Loucy (cell line): ENCODE measurements at regions not wholly inside any gene's neighbourhood (a gene's known extent, or its start where the extent isn't known, plus 50 kb on each side); places are given as distances from the start of the nearest gene placed in this dataset.

Source experiments
- H2AFZ ChIP-seq: fragments of 200-600 bp; sonication (generic); 2 replicates; pipeline ENCODE4 v1.6.0; 2016; ENCODE audit warnings: antibody characterized with exemption, mild to moderate bottlenecking, low read length, moderate library complexity
- H3F3A ChIP-seq: fragments of 200-600 bp; 2 replicates; pipeline ENCODE4 v1.6.0; 2016; ENCODE audit warnings: antibody characterized with exemption, low read depth, mild to moderate bottlenecking
- H3K27me3 ChIP-seq: fragments of 200-600 bp; sonication (generic); 2 replicates; pipeline ENCODE4 v1.6.1; 2014; ENCODE audit warnings: low read length, mild to moderate bottlenecking; ENCODE audit not compliant: insufficient read depth, poor library complexity, severe bottlenecking
- H3K36me3 ChIP-seq: fragments of 200-600 bp; sonication (generic); 2 replicates; pipeline ENCODE4 v1.6.1; 2016; ENCODE audit warnings: low read length; ENCODE audit not compliant: insufficient read depth
- H3K4me1 ChIP-seq: fragments of 200-600 bp; sonication (generic); 2 replicates; pipeline ENCODE4 v1.5.1; 2014; ENCODE audit warnings: low read length, mild to moderate bottlenecking; ENCODE audit not compliant: insufficient read depth, poor library complexity, severe bottlenecking
- H3K4me2 ChIP-seq: fragments of 200-600 bp; sonication (generic); 2 replicates; pipeline ENCODE4 v1.6.0; 2014; ENCODE audit warnings: antibody characterized with exemption, low read length, low read depth, mild to moderate bottlenecking; ENCODE audit not compliant: poor library complexity, severe bottlenecking
- H3K4me3 ChIP-seq: fragments of 200-600 bp; sonication (generic); 2 replicates; pipeline ENCODE4 v1.5.1; 2014; ENCODE audit warnings: low read length, mild to moderate bottlenecking, mixed read lengths; ENCODE audit not compliant: poor library complexity, severe bottlenecking
- H3K79me2 ChIP-seq: fragments of 200-600 bp; sonication (generic); 2 replicates; pipeline ENCODE4 v1.6.1; 2014; ENCODE audit warnings: low read length; ENCODE audit not compliant: insufficient read depth
- H3K9ac ChIP-seq: fragments of 200-600 bp; sonication (generic); 2 replicates; pipeline ENCODE4 v1.6.0; 2014; ENCODE audit warnings: mild to moderate bottlenecking, low read depth, low read length, moderate library complexity; ENCODE audit not compliant: poor library complexity, severe bottlenecking
- H3K9me2 ChIP-seq: fragments of 200-600 bp; sonication (generic); replicated peaks from 2 replicates; pipeline ENCODE4 v1.6.1; 2016; ENCODE audit warnings: low read depth, low read length, mixed read lengths
- H3K9me3 ChIP-seq: fragments of 200-600 bp; sonication (generic); 2 replicates; pipeline ENCODE4 v1.6.1; 2014; ENCODE audit warnings: mild to moderate bottlenecking, antibody characterized with exemption, low read length, low read depth; ENCODE audit not compliant: insufficient read depth
- H4K20me1 ChIP-seq: fragments of 200-600 bp; sonication (generic); 2 replicates; pipeline ENCODE4 v1.6.0; 2014; ENCODE audit warnings: antibody characterized with exemption, low read length, mild to moderate bottlenecking; ENCODE audit not compliant: insufficient read depth, poor library complexity, severe bottlenecking
- EZH2phosphoT487 ChIP-seq: fragments of 200-600 bp; IDR thresholded peaks from 2 replicates; pipeline ENCODE4 v1.6.1; 2018; ENCODE audit warnings: antibody characterized with exemption, mild to moderate bottlenecking, moderate library complexity, borderline replicate concordance
- TF ChIP-seq, protein P1 (sequence below): fragments of 200-600 bp; sonication (generic); conservative IDR thresholded peaks from 2 replicates; pipeline ENCODE4 v1.5.1; 2014; ENCODE audit warnings: mild to moderate bottlenecking, antibody characterized with exemption, low read length

DNA sequence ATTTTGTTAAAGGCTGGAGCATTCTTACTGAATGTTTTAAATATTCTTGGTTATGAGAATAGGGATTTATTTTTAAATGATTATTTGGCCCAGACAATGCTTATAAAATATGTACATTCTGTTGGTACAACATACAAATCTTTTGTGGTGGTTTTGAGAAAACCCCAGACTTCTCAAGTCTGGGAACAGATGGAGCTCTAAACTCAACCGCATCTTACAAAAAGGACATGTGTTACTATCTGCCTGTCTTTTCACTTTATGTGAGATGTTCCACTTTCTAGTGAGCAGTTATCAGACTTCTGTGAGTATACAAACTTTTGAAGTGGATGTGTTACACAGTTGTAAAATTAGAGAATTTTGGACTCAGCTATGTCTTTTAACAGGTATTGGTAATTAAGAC is 135.5 kb upstream of the RBMS3 start:
- H3K9me3 ChIP-seq, result no peaks in the 10 kb centered on the region
- H3K4me2 ChIP-seq, result no peak overlapping the region

DNA sequence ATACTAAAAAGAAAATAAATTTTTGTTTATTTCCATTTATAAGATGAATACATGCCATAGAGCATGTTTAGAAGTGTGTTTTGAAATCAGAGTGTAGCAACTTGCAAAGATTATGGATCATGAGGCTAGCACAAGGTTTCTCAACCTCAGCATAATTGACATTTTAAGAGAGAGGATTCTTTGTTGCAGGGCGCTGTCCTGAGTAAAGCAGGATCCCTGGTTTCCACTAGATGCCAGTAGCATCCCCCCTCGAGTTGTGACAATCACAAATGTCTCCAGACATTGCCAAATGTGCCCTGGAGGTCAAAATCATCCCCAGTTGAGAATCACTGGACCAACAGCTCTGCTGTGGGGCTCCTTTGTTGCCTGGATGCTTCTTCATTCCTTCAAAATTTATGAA is 128.5 kb upstream of the RBMS3 start:
- H2AFZ ChIP-seq, result no peak overlapping the region
- no peaks in the 10 kb centered on the region for H3K9me3 ChIP-seq
- no peak overlapping the region for H3K9ac ChIP-seq
- no peaks in the 10 kb centered on the region for H3K9me2 ChIP-seq
- H3K79me2 ChIP-seq, result no peaks in the 10 kb centered on the region
- no peak overlapping the region for H3K4me2 ChIP-seq
- no peaks in the 10 kb centered on the region for H3K36me3 ChIP-seq
- no peaks in the 10 kb centered on the region for H4K20me1 ChIP-seq
- H3K4me1 ChIP-seq, result peaks cover 9% of the 10 kb centered on the region
- TF ChIP-seq, protein P1, sequence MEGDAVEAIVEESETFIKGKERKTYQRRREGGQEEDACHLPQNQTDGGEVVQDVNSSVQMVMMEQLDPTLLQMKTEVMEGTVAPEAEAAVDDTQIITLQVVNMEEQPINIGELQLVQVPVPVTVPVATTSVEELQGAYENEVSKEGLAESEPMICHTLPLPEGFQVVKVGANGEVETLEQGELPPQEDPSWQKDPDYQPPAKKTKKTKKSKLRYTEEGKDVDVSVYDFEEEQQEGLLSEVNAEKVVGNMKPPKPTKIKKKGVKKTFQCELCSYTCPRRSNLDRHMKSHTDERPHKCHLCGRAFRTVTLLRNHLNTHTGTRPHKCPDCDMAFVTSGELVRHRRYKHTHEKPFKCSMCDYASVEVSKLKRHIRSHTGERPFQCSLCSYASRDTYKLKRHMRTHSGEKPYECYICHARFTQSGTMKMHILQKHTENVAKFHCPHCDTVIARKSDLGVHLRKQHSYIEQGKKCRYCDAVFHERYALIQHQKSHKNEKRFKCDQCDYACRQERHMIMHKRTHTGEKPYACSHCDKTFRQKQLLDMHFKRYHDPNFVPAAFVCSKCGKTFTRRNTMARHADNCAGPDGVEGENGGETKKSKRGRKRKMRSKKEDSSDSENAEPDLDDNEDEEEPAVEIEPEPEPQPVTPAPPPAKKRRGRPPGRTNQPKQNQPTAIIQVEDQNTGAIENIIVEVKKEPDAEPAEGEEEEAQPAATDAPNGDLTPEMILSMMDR, result 0 out of 2 replicates have a peak, but pooled peaks have one; percentile 11
- TF ChIP-seq EZH2phosphoT487, result no peak
- H3F3A ChIP-seq, result 0 out of 2 replicates have a peak, but pooled peaks cover 3% of the 10 kb centered on the region
- no peaks in the 10 kb centered on the region for H3K27me3 ChIP-seq
- no peak overlapping the region for H3K4me3 ChIP-seq

More for the DNA sequence above, 135.5 kb upstream of the RBMS3 start:
- Histone ChIP-seq H3K27me3 (no peaks in the 10 kb centered on the region), H3K36me3 (no peaks in the 10 kb centered on the region), H3F3A (no peaks in the 10 kb centered on the region), H3K79me2 (no peaks in the 10 kb centered on the region), H3K9me2 (no peaks in the 10 kb centered on the region), H3K4me3 (no peak overlapping the region), H3K4me1 (peaks cover 17% of the 10 kb centered on the region), H3K9ac (no peak overlapping the region), H4K20me1 (no peaks in the 10 kb centered on the region), H2AFZ (no peak overlapping the region)
- TF ChIP-seq, protein P1, result no peak

DNA sequence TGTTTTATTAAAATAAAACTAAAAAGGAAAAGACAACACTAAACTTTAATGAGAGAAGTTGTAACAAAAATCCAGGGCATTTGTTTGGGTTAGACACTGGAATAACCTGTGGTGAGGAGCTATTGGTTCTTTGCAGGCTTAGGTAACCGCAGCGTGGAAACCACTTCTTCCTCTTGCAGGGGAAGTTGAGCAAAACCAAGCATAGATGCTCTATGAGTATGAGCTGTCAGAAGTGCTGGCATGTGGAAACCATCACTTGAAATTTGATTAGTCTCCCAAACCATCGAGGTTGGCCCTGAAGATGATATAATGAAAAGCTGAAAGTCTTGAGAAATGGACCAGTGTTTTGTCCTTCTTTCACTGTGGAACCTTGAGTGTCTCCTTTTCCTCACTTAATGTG is 127.1 kb upstream of the RBMS3 start:
- H3K9me2 ChIP-seq, result no peaks in the 10 kb centered on the region
- no peaks in the 10 kb centered on the region for H3K27me3 ChIP-seq
- H3K36me3 ChIP-seq, result no peaks in the 10 kb centered on the region
- no peaks in the 10 kb centered on the region for H4K20me1 ChIP-seq
- H3K79me2 ChIP-seq, result no peaks in the 10 kb centered on the region
- no peak for TF ChIP-seq EZH2phosphoT487
- TF ChIP-seq, protein P1, result no peak
- H2AFZ ChIP-seq, result no peak overlapping the region
- H3K4me2 ChIP-seq, result peak overlapping the region; percentile 0
- H3K9ac ChIP-seq, result no peak overlapping the region
- H3K4me3 ChIP-seq, result no peak overlapping the region
- peaks cover 9% of the 10 kb centered on the region for H3K4me1 ChIP-seq
- H3F3A ChIP-seq, result 0 out of 2 replicates have a peak, but pooled peaks cover 3% of the 10 kb centered on the region
- no peaks in the 10 kb centered on the region for H3K9me3 ChIP-seq
